ENCODE measurements at regions not wholly inside any gene's neighbourhood (a gene's known extent, or its start where the extent isn't known, plus 50 kb on each side); places are given as distances from the start of the nearest gene placed in this dataset.
"Not testable (repeated sequence)": the region's sequence is repeated elsewhere in the genome, so short reads cannot be mapped to it uniquely, and the experiment has no call there.

DNA sequence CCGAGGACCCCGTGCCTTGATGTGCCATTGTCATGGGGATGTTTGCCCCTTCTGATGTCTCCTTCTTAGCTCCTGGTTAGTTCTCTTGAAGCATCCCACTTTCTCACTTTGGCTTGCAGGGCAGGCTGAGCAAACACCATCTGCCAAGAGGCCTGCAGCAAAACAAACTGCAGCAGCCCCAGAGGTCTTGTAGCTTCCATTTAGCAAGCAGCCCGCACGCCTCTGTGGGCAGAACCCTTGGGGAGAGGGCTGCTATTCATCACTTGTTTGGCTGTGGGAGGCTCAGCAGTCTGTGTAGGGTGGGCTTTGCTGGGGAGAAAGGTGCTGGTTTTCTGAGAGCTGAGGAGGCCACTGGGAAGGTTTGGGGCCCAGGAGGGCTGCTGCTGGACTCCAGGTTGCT lies 56.7 kb downstream of the KCNC4 start (continued):
- TF ChIP-seq JUN (CRISPR knock-in tag; IDR thresholded peaks at IDR 0.05), result no peak
- TF ChIP-seq, protein P1, sequence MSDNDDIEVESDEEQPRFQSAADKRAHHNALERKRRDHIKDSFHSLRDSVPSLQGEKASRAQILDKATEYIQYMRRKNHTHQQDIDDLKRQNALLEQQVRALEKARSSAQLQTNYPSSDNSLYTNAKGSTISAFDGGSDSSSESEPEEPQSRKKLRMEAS (CRISPR knock-in tag; IDR thresholded peaks at IDR 0.05), result no peak

DNA sequence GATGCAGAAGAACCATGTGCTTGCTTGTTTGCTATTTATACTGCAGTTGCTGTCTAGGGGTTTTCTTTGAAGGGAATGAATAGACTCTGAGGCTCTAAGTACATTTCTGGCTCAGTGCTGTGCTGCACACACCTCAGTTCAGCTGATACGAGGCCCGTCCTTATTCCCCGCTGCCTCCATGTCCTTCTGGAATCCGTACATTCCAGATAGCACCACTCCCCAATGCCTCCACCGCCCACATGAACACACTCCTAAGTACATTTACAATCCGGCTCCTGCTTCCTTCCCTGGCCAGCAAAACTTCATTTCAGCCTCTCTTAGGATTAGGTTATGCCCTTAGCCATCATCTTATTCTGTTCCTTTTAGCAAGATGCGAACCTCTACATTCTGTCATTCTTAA lies 57.1 kb downstream of the KCNC4 start:
- ChIA-PET POLR2A (interaction anchor here (0.6 kb wide), 1 partner anchor 96 kb away, joined by 4 read pairs; no protein-coding TSS in a partner anchor), CTCF (interaction anchor here (1.1 kb wide), 1 partner anchor 13 kb away, joined by 3 read pairs; no protein-coding TSS in a partner anchor)
- peaks cover 13% of the 10 kb centered on the region for H3K4me1 Mint-ChIP-seq
- H3K36me3 Mint-ChIP-seq, result no peaks in the 10 kb centered on the region
- peaks cover 10% of the 10 kb centered on the region for H3K27me3 Mint-ChIP-seq (ENCODE audit: low read depth)
- ATAC-seq, result no peak
- H3K4me3 Mint-ChIP-seq, result no peak overlapping the region
- TF ChIP-seq, protein P2, sequence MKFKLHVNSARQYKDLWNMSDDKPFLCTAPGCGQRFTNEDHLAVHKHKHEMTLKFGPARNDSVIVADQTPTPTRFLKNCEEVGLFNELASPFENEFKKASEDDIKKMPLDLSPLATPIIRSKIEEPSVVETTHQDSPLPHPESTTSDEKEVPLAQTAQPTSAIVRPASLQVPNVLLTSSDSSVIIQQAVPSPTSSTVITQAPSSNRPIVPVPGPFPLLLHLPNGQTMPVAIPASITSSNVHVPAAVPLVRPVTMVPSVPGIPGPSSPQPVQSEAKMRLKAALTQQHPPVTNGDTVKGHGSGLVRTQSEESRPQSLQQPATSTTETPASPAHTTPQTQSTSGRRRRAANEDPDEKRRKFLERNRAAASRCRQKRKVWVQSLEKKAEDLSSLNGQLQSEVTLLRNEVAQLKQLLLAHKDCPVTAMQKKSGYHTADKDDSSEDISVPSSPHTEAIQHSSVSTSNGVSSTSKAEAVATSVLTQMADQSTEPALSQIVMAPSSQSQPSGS (CRISPR knock-in tag; IDR thresholded peaks at IDR 0.05; ENCODE audit: borderline replicate concordance, low read depth), result no peak
- TF ChIP-seq TEAD1 (CRISPR knock-in tag; IDR thresholded peaks at IDR 0.05) (no peak), ZNF416 (CRISPR knock-in tag; IDR thresholded peaks at IDR 0.05) (no peak), RORB (CRISPR knock-in tag; IDR thresholded peaks at IDR 0.05) (no peak), ZNF138 (CRISPR knock-in tag; conservative IDR thresholded peaks at IDR 0.05) (no peak)
- TF ChIP-seq, protein P3, sequence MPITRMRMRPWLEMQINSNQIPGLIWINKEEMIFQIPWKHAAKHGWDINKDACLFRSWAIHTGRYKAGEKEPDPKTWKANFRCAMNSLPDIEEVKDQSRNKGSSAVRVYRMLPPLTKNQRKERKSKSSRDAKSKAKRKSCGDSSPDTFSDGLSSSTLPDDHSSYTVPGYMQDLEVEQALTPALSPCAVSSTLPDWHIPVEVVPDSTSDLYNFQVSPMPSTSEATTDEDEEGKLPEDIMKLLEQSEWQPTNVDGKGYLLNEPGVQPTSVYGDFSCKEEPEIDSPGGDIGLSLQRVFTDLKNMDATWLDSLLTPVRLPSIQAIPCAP (CRISPR knock-in tag; IDR thresholded peaks at IDR 0.05), result no peak
- no peak for DNase-seq (ENCODE audit: low spot score)
- H3K9me3 Mint-ChIP-seq, result peaks cover 4% of the 10 kb centered on the region; the same call in 1 of the 2 replicates
- H3K27ac Mint-ChIP-seq, result no peak overlapping the region

DNA sequence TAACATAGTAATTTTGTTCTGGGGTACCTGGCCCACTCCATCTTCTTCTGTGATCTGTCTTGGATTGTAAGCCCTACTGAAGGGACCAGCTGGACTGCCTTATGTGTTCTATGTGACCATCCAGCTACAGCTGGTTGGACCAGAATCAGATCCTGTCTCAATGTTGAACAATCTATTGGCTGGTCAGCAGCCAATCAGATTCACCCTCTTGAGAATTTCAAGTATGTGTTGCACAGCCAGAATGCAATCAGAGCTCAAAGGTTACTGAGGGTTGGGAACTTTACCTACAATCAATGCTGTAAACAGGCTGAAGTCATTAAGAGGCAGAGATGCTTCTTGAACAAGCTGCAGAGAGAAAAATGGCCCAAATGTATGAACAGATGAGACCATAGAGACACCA lies 61.9 kb downstream of the KCNC4 start:
- H3K27me3 Mint-ChIP-seq (ENCODE audit: low read depth), result peaks cover 10% of the 10 kb centered on the region
- H3K9me3 Mint-ChIP-seq, result peaks cover 4% of the 10 kb centered on the region; the same call in 1 of the 2 replicates
- DNase-seq (ENCODE audit: low spot score) (no peak), ATAC-seq (peak; percentile 57)
- H3K4me3 Mint-ChIP-seq, result no peak overlapping the region
- POLR2A ChIA-PET, result interaction anchor here (1.2 kb wide), 1 partner anchor 67 kb away, joined by 3 read pairs; no protein-coding TSS in a partner anchor
- peaks cover 5% of the 10 kb centered on the region; the same call in 1 of the 2 replicates for H3K4me1 Mint-ChIP-seq
- TF ChIP-seq KAT7 (CRISPR knock-in tag; IDR thresholded peaks at IDR 0.05; ENCODE audit: borderline replicate concordance), result no peak
- TF ChIP-seq TCF7 (CRISPR knock-in tag; IDR thresholded peaks at IDR 0.05; ENCODE audit: low read depth), result no peak
- no peak for TF ChIP-seq ESRRA (CRISPR knock-in tag; IDR thresholded peaks at IDR 0.05; ENCODE audit: borderline replicate concordance)
- TF ChIP-seq ZNF416 (CRISPR knock-in tag; IDR thresholded peaks at IDR 0.05), result no peak
- TF ChIP-seq, protein P4, sequence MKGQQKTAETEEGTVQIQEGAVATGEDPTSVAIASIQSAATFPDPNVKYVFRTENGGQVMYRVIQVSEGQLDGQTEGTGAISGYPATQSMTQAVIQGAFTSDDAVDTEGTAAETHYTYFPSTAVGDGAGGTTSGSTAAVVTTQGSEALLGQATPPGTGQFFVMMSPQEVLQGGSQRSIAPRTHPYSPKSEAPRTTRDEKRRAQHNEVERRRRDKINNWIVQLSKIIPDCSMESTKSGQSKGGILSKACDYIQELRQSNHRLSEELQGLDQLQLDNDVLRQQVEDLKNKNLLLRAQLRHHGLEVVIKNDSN (CRISPR knock-in tag; IDR thresholded peaks at IDR 0.05), result no peak
- TF ChIP-seq, protein P5, sequence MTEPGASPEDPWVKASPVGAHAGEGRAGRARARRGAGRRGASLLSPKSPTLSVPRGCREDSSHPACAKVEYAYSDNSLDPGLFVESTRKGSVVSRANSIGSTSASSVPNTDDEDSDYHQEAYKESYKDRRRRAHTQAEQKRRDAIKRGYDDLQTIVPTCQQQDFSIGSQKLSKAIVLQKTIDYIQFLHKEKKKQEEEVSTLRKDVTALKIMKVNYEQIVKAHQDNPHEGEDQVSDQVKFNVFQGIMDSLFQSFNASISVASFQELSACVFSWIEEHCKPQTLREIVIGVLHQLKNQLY (CRISPR knock-in tag; IDR thresholded peaks at IDR 0.05), result no peak
- no peak for TF ChIP-seq ZNF232 (CRISPR knock-in tag; IDR thresholded peaks at IDR 0.05)
- TF ChIP-seq, protein P6, sequence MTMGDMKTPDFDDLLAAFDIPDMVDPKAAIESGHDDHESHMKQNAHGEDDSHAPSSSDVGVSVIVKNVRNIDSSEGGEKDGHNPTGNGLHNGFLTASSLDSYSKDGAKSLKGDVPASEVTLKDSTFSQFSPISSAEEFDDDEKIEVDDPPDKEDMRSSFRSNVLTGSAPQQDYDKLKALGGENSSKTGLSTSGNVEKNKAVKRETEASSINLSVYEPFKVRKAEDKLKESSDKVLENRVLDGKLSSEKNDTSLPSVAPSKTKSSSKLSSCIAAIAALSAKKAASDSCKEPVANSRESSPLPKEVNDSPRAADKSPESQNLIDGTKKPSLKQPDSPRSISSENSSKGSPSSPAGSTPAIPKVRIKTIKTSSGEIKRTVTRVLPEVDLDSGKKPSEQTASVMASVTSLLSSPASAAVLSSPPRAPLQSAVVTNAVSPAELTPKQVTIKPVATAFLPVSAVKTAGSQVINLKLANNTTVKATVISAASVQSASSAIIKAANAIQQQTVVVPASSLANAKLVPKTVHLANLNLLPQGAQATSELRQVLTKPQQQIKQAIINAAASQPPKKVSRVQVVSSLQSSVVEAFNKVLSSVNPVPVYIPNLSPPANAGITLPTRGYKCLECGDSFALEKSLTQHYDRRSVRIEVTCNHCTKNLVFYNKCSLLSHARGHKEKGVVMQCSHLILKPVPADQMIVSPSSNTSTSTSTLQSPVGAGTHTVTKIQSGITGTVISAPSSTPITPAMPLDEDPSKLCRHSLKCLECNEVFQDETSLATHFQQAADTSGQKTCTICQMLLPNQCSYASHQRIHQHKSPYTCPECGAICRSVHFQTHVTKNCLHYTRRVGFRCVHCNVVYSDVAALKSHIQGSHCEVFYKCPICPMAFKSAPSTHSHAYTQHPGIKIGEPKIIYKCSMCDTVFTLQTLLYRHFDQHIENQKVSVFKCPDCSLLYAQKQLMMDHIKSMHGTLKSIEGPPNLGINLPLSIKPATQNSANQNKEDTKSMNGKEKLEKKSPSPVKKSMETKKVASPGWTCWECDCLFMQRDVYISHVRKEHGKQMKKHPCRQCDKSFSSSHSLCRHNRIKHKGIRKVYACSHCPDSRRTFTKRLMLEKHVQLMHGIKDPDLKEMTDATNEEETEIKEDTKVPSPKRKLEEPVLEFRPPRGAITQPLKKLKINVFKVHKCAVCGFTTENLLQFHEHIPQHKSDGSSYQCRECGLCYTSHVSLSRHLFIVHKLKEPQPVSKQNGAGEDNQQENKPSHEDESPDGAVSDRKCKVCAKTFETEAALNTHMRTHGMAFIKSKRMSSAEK (CRISPR knock-in tag; IDR thresholded peaks at IDR 0.05; ENCODE audit: borderline replicate concordance), result no peak
- no peak for TF ChIP-seq SMAD3 (CRISPR knock-in tag; IDR thresholded peaks at IDR 0.05; ENCODE audit: borderline replicate concordance)
- no peak for TF ChIP-seq JUN (CRISPR knock-in tag; IDR thresholded peaks at IDR 0.05)
- no peaks in the 10 kb centered on the region for H3K36me3 Mint-ChIP-seq
- 0 out of 2 replicates have a peak overlapping the region, but pooled peaks have one; percentile 47 for H3K27ac Mint-ChIP-seq
- CTCF ChIA-PET, result interaction anchor here (1.0 to 2.0 kb wide), 6 partner anchors 8 to 224 kb away, joined by 3 to 6 read pairs (median 4); partner anchors contain the start of gene RBM15

DNA sequence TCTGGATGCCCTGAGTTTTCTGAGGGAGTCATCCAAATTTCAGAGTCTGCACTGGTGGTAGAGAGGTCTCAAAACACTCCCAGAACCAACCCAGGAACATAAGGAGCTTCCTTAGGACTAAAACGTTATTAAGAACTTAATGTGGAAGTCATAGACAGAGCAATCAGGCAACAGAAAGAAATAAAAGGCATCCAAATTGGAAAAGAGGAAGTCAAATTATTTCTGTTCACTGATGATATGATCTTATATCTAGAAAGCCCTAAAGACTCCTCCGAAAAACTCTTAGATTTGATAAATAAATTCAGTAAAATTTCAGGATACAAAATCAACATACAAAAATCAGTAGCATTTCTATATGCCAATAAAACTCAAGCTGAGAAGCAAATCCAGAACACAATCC lies 63.7 kb downstream of the KCNC4 start:
- DNase-seq (ENCODE audit: low spot score); H3K4me3 Mint-ChIP-seq; H3K9me3 Mint-ChIP-seq; H3K36me3 Mint-ChIP-seq; CTCF ChIA-PET; H3K4me1 Mint-ChIP-seq; H3K27me3 Mint-ChIP-seq (ENCODE audit: low read depth); ATAC-seq; H3K27ac Mint-ChIP-seq: not testable (repeated sequence)
- POLR2A ChIA-PET, result interaction anchor here (0.5 kb wide), 1 partner anchor 21 kb away, joined by 3 read pairs; no protein-coding TSS in a partner anchor

Measured in WTC11 (cell line).